GDM1 (cell line): ENCODE measurements at regions not wholly inside any gene's neighbourhood (a gene's known extent, or its start where the extent isn't known, plus 50 kb on each side); places are given as distances from the start of the nearest gene placed in this dataset.

Source experiments
- DNase-seq: peaks from one replicate; lab custom pipeline; 2025; lab: John Stamatoyannopoulos, UW

DNA sequence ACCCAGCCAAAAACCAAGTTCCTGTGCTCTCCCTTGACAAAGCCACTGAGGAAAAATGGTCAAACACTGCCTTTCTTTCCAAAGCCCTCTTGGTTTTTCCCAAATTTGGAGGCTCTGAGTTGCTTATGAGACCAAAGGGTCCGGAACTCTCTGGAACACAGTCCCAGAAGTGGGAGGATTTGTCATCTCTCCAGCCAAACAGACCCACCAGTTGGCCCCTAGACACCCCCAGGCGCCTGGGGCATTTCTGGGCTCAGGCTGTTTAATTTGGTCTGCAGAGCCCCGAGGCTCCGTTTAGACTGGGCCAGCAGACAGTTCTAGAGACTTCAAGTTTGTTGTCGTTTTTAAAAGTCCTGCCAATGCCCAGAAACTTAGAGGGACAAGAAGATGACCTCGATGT lies 239.1 kb downstream of the SEC14L1 start:
- DNase-seq: no peak

GRCh38 chr17:77380395-77381184 lies 239.8 kb downstream of the SEC14L1 start:
- DNase-seq: no peak

DNA sequence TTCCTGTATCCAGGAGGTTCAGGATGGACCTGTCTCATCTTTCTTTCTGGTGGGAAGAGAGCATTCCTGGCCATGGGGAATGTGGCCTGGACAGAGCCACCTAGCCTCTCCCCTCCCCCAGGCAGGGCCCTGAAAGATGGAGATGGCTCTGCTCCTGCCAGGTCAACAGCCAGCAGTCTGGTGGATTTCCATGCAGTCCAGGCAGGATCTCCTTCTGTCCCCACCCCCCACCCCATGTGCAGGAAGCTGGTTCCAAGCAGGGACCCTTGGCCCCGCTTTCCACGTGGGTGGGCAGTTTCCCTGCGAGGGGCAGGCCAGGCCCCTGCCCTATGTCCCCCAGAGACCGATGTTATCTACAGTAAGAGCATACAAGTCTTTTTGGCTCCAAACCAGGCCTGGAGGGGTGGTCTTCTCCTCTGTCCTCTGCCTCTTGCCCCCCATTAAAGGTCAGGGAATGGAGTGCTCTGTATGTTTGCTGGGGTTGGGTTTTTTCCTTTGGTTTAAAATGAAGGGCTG lies 240.5 kb downstream of the SEC14L1 start:
- DNase-seq: no peak

GRCh38 chr17:77381731-77382130 lies 241.0 kb downstream of the SEC14L1 start:
- DNase-seq: no peak

DNA sequence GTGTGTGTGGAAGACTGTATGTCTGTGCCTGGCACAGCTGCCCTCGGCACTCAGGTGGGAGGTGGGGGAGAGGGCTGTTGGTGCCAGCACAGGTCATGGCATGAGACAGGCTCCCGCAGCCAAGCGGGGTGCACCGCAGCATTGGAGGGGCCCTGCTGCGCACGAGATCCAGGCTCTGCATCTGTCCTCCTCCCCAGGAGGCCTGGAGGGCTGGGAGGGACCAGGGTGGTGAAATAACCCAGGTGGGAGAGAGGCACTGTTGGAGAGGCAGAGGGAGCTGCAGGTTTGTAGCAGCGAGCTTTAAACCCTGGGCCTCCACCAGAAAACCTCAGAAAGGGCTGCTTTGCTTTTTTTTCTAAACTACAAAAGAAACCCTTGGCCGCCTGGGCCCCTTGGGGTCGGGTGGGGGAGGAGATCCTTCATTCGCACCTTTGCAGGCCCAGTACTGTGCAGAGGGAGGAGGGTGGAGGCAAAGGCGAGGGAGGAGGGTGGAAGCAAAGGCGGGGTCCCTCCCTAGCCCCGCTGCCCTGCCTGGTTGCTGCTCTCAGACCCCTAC lies 241.7 kb downstream of the SEC14L1 start:
- DNase-seq: no peak

GRCh38 chr17:77382966-77383612 lies 242.3 kb downstream of the SEC14L1 start:
- no peak for DNase-seq

DNA sequence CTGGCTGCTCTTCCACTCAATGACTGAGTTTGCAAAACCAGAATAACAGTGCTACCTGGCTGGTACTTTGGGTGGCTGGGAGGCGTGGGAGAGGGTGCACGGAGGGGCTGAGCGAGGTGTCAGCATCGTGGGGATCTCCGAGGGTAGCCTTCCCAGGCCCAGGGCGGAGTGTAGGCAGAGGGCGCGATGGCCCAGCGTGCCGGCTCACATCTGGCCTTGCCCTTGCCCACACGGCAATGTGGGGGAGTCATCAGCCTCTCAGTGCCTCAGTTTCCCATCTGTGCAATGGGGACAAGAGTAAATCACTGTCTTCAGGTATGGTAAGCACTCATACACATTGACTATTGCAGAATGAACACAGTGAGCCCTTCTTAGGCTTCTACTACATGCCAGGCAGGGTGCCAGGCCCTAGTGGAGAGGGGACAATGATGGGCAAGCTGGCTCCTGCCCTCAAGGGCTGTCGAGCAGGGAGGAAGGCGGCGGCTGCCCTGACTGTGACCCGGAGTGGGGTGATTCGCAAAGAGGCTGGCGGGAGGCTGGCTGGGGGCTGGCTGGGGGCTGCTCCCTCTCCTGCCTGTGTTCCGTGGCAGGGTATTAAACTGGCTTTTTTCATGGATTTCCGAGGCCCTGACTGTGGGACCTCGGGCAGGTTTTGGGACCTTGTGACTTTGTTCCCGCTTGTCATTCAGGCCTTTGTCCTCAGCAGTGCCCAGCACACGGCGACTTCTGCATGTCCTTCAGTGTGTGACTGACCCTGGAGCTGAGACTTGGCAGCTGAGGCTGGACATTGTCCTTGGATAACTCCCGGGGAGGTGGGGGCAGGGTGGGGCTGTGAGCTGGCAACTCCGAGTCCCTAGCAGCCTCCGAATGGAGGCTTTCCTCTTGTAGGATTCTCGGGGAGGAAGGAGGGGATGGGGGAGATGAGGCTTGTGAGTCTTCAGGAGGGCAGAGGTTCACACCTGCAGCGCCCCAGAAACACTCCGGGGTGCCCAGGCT lies 243.1 kb downstream of the SEC14L1 start:
- no peak for DNase-seq

DNA sequence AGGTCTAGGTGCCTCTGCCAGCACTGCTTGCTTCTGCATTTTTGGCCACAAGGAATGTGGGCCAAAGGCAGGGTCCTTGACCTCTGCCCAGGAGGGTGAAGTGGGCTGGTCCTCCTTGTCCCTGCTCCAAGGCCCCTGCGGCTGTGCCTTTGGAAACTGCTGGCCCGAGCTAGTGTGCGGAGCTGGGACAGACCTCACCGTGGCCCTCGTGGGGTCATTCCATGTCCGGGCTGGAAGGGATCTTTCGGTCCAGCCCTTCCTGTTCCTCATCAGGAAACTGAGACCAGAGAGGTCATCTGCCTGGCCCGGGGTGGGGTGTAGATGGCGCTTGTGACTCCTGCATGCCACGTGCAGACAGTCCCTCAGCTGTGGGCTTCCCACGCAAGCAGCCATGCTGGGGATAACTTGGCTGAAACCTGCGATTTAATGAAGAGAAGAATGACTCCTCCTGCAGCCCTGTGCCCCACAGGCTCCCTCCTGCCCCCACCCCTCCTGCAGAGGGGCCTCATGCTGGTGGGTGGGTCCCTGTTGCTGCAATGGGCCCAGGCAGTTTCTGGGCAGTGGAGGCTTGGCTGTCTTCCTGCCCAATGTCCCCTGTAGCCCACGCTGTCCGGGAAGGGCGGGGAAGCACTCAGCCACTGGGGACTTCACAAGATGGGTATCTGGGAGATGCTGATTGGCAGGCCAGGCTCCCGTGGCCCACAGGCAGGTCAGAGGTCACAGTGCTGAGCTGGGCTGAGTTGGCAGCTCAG lies 245.2 kb downstream of the SEC14L1 start:
- DNase-seq: no peak

- no peak for DNase-seq
Measured at GRCh38 chr17:77386502-77387192, 245.9 kb downstream of the SEC14L1 start.

DNA sequence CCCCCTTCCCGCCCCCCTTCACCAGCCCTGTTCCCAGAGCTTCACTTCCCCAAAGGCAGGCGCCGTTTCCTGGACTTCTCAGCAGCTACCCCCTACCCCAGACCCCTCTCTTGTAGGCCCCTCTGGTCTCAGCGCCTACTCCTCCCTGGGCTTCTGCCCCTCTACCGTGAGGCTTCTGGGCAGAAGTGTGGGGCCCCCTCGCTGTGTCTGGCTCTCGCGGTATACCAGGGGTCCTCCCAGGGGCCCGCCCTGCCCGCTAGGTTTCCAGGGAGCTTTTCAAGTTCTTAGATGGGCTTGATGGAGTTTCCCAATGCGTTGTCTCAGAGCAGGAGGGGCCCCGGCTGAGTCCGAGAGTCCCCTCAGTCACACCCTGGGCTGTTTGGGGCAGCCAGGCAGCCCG lies 247.1 kb downstream of the SEC14L1 start:
- no peak for DNase-seq

DNA sequence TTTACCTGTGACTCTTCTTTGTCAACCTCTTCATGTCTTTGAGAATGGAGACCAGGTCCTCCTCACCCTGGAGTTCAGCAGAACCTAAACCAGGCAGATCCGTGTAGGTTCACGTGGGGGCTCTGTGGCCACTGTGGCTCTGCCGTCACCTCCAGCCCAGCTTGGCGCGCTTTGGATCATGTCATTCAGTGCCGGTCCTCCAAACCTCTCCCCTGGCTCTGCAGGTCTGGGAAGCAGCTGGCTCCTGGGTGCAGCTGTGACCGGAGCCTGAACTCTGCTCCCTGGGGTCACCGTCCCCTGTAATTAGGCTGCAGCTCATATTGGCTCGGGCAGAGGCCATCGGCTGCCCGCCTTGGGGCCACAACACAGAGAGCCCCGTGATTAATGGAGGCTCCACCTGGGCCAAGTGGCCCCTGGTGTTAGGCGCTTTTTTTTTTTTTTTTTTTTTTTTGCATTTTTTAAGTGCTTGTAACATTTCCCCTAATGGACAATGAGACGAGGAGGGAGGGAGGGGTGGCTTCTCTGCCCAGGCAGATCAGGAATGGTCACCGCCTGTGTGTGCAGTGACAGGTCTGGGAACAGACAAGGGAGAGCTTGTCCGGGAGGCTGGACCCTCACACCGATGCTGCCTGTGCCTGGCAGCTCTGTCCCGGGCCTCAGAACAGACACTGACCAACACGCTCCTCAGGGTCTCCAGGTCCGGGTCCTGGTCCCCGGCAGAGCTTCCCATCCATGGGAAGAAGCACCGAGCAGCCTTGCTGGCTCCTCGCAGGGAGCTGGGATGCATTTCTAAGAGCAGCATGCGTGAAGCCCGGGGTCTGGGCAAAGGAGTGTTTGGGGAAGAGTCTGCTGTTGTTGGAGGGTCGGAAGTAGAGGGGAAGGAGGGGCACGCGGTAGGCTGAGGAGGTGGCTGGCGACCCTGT lies 247.9 kb downstream of the SEC14L1 start:
- DNase-seq: no peak

GRCh38 chr17:77390870-77391269 lies 250.1 kb downstream of the SEC14L1 start:
- DNase-seq: no peak

GRCh38 chr17:77391668-77392375 lies 251.1 kb downstream of the SEC14L1 start:
- no peak for DNase-seq

DNA sequence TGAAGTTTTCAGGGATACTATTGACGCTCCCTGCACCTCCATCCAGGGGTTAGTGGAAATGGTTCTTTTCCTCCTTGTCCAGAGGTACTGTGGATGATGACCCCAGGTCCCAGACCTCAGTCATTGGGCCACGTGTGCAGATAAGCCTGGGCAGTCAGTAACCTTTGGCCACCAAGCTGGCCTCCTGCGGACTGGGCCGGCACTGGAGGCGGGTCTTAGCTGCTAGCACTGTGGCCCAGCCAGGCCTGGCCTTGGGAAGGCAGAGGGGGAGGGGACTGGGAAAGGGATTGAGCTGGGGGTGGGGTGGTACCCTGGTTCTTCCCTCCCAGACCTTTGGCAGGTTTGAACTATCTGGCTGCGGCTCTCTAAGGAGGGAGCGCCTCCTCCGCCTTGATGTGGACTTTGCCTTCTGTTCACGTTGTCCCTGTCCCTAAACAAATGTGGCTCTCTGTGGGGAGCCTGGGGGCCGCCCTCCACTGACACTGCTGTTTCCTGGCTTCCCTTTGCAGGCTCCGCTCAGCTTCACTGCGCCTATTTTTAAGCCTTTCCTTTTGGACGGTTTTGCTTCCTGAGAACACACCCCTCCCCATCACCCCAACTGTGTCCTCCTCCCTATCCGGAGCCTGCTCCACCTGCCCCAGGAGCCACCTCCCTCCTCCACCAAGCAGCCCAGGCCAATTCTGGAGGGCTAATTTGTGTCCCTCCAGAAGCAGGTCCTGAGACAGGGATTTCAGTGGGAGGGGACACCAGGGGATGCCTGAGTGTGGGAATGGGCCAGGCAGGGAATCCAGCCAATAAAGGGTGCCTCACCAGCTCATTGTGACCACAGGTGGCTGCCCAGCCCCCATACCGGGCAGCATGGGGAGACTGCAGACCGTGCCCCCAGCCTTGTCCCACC lies 251.9 kb downstream of the SEC14L1 start:
- no peak for DNase-seq

GRCh38 chr17:77393274-77393600 lies 252.5 kb downstream of the SEC14L1 start:
- no peak for DNase-seq

DNA sequence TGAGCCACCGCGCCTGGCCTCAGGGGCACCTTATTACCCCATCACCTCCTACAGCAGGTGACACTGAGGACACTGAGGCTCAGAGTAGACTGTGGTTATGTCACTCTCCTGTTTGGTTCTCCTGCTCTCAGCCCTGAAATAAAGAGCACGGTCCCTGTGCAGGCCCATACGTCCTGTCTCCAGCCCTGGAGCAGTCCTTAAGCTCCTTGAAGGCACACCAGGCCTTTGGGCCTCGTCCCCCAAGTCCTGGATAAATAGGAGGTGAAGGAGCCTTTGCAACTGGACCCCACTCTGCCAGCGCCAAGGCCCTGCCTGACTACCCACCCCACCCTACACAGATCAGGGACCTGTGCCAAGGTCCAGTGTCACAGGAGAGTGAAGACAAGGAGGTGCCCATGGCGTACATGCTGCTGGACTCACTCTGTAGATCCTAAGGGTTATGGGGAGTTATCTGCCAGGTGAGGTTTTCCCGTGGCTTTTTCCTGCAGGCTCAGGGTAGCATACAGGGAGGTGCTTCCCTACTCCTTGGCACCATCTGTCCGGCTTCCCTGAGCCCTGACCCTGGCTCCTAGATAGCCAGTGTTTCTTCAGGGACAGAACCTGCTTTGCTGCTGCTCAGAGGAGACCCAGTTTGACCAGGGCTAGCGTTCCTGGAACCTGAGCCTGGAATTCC lies 253.2 kb downstream of the SEC14L1 start:
- DNase-seq: no peak

GRCh38 chr17:77394540-77395295 lies 253.9 kb downstream of the SEC14L1 start:
- no peak for DNase-seq
